DMS153 treated with DMSO at 0.1 percent for 48 hours (cell line): ENCODE measurements at regions not wholly inside any gene's neighbourhood (a gene's known extent, or its start where the extent isn't known, plus 50 kb on each side); places are given as distances from the start of the nearest gene placed in this dataset.
"Not testable (repeated sequence)": the region's sequence is repeated elsewhere in the genome, so short reads cannot be mapped to it uniquely, and the experiment has no call there.

Experiments
- DNase-seq: peaks from one replicate; lab custom pipeline; 2025; ENCODE audit not compliant: unreplicated experiment; lab: John Stamatoyannopoulos, UW

DNA sequence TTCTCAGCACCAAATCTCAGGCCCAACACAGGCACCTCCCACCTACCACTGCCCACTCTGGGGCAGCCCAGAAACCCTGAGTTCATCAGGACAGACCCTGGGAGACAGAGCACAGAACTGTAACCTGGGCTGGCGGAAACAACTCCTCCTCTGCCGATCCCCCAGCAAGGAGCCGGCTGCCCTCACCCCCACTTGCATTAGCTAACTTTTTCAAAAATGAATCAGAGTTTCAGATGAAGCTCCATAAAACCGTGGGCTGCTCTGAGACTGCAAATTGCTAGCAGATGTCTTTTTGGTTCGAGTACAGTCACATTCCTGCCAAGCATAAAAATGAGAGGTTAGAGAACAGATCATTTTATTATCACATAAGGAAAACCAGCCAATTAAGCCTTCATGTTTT is 93.4 kb upstream of the PARD3 start:
- no peak for DNase-seq

- no peak for DNase-seq
These were observed 92.8 kb upstream of the PARD3 start for GRCh38 chr10:34907743-34908430.

- no peak for DNase-seq
These were observed 91.2 kb upstream of the PARD3 start for GRCh38 chr10:34906067-34906965.

GRCh38 chr10:34905200-34905927 is 90.3 kb upstream of the PARD3 start:
- DNase-seq: no peak

DNA sequence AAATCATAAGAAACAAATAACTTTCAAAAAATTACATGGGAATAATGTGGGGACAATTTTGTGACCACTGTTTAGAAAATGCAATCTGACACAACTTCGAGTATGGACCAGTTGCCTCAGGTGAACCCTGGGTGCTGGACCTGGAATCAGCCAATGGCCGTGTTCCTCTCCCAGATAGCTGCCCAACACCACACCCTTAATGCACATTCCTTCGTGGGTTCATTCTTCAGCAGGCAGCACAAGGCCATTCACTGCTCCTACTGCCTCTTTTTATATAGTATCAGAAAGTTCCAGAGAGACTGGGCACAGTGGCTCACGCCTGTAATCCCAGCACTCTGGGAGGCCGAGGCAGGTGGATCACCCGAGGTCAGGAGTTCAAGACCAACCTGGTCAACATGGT is 89.1 kb upstream of the PARD3 start:
- no peak for DNase-seq

GRCh38 chr10:34899161-34899560 is 84.1 kb upstream of the PARD3 start:
- no peak for DNase-seq

- DNase-seq: no peak
These were observed 80.9 kb upstream of the PARD3 start for GRCh38 chr10:34895977-34896376.

- not testable (repeated sequence) for DNase-seq
These were observed 80.0 kb upstream of the PARD3 start for GRCh38 chr10:34895046-34895445.

DNA sequence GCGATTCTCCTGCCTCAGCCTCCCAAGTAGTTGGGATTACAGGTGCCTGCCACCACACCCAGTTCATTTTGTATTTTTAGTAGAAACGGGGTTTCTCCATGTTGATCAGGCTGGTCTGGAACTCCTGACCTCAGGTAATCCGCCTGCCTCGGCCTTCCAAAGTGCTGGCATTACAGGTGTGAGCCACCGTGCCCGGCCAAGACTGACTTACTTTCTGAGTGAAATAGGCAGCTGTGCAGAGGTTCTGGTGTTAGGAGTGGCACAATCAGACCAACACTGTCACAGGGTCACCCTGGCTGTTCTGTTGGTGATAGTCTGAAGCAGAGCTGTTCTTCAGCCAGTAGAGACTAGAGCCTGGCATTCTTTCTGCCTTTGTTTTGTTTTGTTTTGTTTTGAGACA is 77.4 kb upstream of the PARD3 start:
- DNase-seq: not testable (repeated sequence)

- DNase-seq: no peak
These were observed 75.8 kb upstream of the PARD3 start for GRCh38 chr10:34890939-34891338.

- no peak for DNase-seq
These were observed 74.1 kb upstream of the PARD3 start for GRCh38 chr10:34889004-34889869.

DNA sequence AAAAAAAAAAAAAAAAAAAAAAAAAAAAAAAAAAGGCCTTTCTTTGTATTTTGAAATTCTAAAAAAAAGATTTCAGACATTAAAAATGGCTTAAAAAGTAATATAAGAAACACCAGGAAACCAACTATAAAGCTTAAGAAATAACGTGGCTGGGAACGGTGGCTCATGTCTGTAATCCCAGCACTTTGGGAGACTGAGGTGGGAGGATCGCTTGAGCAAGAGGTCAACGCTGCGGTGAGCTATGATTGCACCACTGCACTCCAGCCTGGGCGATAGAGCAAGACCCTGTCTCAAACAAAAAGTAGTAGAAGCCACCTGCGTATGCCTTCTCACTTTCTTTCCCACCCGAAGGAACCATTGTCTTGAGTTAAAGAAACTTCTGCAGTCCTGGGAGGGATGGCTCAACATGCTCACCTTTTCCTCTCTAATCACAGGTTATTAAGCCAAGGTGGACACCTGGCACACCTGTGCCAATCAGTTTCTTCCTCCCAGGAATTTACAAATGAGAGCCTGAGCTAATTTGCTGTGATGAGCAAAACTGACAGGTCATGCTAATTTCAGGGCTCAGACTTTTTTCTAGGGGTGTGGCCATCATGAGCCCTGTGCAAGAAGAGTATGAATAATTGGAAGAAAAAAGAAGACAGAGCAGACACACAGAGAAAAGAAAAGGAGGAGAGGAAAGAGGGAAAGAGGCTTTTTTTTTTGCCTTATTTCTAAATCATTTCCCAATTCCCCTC is 72.0 kb upstream of the PARD3 start:
- DNase-seq: no peak

GRCh38 chr10:34885898-34886297 is 70.8 kb upstream of the PARD3 start:
- no peak for DNase-seq

DNA sequence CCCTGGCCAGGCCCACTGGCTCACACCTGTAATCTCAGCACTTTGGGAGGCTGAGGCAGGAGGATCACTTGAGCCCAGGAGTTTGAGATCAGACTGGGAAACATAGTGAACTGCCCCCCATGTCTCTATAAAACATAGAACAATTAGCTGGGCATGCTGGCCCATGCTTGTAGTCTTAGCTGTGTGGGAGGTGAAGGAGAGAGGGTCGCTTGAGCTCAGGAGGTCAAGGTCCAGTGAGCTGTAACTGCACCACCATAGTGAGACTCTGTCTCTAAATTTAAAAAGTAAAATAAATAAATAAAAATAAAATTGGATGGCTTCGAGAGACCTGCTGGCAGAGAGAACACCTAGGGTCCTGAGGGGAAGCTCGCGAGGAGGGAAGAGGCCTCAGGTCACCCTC is 69.9 kb upstream of the PARD3 start:
- no peak for DNase-seq

- DNase-seq: no peak
These were observed 69.3 kb upstream of the PARD3 start for GRCh38 chr10:34884272-34884952.

DNA sequence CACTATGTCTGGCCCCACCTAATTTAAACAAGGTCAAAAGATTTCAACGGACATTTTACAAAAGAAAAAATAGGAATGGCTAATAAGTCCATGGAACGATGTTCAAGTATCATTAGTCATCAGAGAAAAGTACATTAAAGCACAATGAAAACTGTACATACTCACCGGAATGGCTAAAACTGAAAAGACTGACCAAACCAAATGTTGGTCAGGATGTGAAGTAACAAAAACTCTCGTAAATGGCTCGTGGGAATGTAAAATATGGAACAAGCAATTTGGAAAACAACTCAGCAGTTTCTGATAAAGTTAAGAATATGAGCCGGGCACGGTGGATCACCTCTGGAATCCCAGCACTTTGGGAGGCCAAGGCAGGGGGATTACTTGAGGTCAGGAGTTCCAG is 65.7 kb upstream of the PARD3 start:
- no peak for DNase-seq

GRCh38 chr10:34878651-34879050 is 63.6 kb upstream of the PARD3 start:
- DNase-seq: not testable (repeated sequence)

- no peak for DNase-seq
These were observed 60.0 kb upstream of the PARD3 start for GRCh38 chr10:34875061-34875460.

DNA sequence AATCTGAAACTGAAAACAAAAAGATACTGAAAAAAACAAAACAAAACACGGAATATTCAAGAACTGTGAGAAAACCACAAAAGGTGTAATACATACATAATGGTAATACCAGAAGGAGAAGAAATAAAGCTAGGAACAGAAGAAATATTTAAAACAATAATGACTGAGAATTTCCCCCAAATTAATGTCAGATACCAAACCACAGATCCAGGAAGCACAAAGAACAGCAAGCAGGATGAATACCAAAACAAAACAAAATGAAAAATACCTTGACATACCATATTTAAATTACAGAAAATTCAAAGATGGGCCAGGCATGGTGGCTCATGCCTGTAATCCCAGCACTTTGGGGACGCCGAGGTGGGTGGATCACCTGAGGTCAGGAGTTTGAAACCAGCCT is 57.7 kb upstream of the PARD3 start:
- no peak for DNase-seq
